ENCODE measurements at regions not wholly inside any gene's neighbourhood (a gene's known extent, or its start where the extent isn't known, plus 50 kb on each side); places are given as distances from the start of the nearest gene placed in this dataset.

DNA sequence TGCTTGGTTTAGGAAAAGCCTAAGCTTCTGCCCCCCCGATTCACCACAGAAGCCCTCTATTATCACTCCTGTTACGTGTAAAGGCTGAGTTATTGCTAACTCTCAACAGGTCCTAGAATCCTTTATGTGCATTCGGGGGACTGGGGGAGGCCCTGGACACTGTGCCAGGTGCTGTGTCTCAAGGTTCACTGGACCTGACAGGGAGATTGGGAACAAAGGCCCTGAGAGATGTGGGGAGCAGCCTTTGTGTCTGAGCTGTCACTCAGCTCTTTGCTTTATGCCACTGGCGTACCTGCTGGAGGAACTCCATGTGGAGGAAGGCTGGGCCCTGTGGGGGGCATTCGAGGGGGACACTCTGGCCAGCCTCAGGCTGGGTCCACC, 65.9 kb downstream of the METRNL start:
- TF ChIP-seq CTCF (conservative IDR thresholded peaks at IDR 0.05; ENCODE audit: low read depth, low read length), result no peak
- TF ChIP-seq EZH2 (IDR thresholded peaks at IDR 0.05; ENCODE audit: borderline replicate concordance, low read depth, low read length, poor library complexity, severe bottlenecking), result no peak

Data from A673 (cell line).